Naive thymus-derived CD8-positive, alpha-beta T cell (primary cell): ENCODE measurements at regions not wholly inside any gene's neighbourhood (a gene's known extent, or its start where the extent isn't known, plus 50 kb on each side); places are given as distances from the start of the nearest gene placed in this dataset.

ENCODE experiments used
- ATAC-seq, 2 donors: fragments of 150-1000 bp; cut with Tn5 transposase in 1 of 2; sonication (Bioruptor Pico), chemical (Tn5 transposase) in 1 of 2; 1 replicate in 1 of 2; 2 replicates in 1 of 2; pipeline ENCODE4 v1.10.0; 2021; ENCODE audit warnings: mild to moderate bottlenecking in 2 of 2, moderate library complexity in 2 of 2
- POLR2A ChIA-PET: fragments of 350-600 bp; sonication (Branson Sonifier 250); formaldehyde crosslinking; loops from one replicate; lab custom pipeline; 2021; ENCODE audit warnings: antibody characterized with exemption; lab: Charles Lee
- DNase-seq, 10 donors: peaks; one replicate each; pipeline versions ENCODE4 v3.0.0 to v3.0.0-alpha.2; 2020 to 2022
- H3K27ac Mint-ChIP-seq, 10 donors: one replicate each; pipeline ENCODE4 v1.8.0; 2020 to 2022; ENCODE audit warnings: mild to moderate bottlenecking in 10 of 10, mixed read lengths in 10 of 10, moderate library complexity in 4 of 10, inconsistent platforms in 1 of 10
- H3K27me3 Mint-ChIP-seq, 5 donors: one replicate each; pipeline ENCODE4 v1.8.0; 2021 to 2022; ENCODE audit warnings: mixed read lengths in 5 of 5
- H3K36me3 Mint-ChIP-seq, 3 donors: one replicate each; pipeline ENCODE4 v1.8.0; 2020 to 2022; ENCODE audit warnings: mixed read lengths in 3 of 3, mild to moderate bottlenecking in 2 of 3, inconsistent platforms in 1 of 3
- H3K4me1 Mint-ChIP-seq, 4 donors: one replicate each; pipeline ENCODE4 v1.8.0; 2021 to 2022; ENCODE audit warnings: mixed read lengths in 4 of 4
- H3K4me3 Mint-ChIP-seq, 10 donors: one replicate each; pipeline ENCODE4 v1.8.0; 2020 to 2022; ENCODE audit warnings: mild to moderate bottlenecking in 10 of 10, mixed read lengths in 10 of 10, moderate library complexity in 6 of 10, inconsistent platforms in 1 of 10
- H3K9me3 Mint-ChIP-seq, 9 donors: one replicate each; pipeline ENCODE4 v1.8.0; 2020 to 2022; ENCODE audit warnings: mixed read lengths in 9 of 9, mild to moderate bottlenecking in 3 of 9, inconsistent platforms in 1 of 9, moderate library complexity in 1 of 9

DNA sequence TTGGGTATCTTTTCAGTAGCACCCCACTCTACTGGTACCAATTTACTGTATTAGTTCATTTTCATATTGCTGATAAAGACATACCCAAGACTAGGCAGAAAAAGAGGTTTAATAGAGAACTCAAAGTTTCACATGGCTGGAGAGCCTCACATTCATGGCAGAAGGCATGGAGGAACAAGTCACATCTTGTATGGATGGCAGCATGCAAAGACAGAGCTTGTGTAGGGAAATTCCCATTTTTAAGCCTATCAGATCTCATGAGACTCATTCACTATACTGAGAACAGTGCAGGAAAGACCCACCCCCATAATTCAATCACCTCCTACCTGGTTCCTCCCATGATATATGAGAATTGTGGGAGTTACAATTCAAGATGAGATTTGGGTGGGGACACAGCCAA is 878.6 kb upstream of the ADGRL4 start:
- Mint-ChIP-seq H3K36me3 (peaks cover 0 to 4% (median 0%) of the 10 kb centered on the region in 3 donors), H3K27ac (no peak overlapping the region), H3K9me3 (peaks cover 15 to 42% (median 27%) of the 10 kb centered on the region in 9 donors), H3K4me3 (no peak overlapping the region), H3K4me1 (no peaks in the 10 kb centered on the region), H3K27me3 (no peaks in the 10 kb centered on the region)
- ATAC-seq (no peak), DNase-seq (no peak)
- POLR2A ChIA-PET = no interaction called here

- no peak overlapping the region for H3K27ac Mint-ChIP-seq
- H3K9me3 Mint-ChIP-seq = peaks cover 7 to 69% (median 29%) of the 10 kb centered on the region in 9 donors
- POLR2A ChIA-PET = no interaction called here
- DNase-seq (no peak), ATAC-seq (no peak)
- H3K4me3 Mint-ChIP-seq = no peak overlapping the region
- peaks cover 0 to 2% (median 0%) of the 10 kb centered on the region in 4 donors for H3K4me1 Mint-ChIP-seq
- H3K27me3 Mint-ChIP-seq = no peaks in the 10 kb centered on the region
- peaks cover 0 to 4% (median 0%) of the 10 kb centered on the region in 3 donors for H3K36me3 Mint-ChIP-seq
Measured at GRCh38 chr1:79877086-79877485, 870.6 kb upstream of the ADGRL4 start.

- H3K4me3 Mint-ChIP-seq = no peak overlapping the region
- H3K36me3 Mint-ChIP-seq = peaks cover 0 to 4% (median 0%) of the 10 kb centered on the region in 3 donors
- H3K4me1 Mint-ChIP-seq = peaks cover 0 to 2% (median 0%) of the 10 kb centered on the region in 4 donors
- DNase-seq (no peak), ATAC-seq (no peak)
- H3K9me3 Mint-ChIP-seq = peaks cover 3 to 61% (median 26%) of the 10 kb centered on the region in 9 donors
- POLR2A ChIA-PET = no interaction called here
- H3K27ac Mint-ChIP-seq = no peak overlapping the region
- no peaks in the 10 kb centered on the region for H3K27me3 Mint-ChIP-seq
Measured at GRCh38 chr1:79875187-79875586, 868.7 kb upstream of the ADGRL4 start.

DNA sequence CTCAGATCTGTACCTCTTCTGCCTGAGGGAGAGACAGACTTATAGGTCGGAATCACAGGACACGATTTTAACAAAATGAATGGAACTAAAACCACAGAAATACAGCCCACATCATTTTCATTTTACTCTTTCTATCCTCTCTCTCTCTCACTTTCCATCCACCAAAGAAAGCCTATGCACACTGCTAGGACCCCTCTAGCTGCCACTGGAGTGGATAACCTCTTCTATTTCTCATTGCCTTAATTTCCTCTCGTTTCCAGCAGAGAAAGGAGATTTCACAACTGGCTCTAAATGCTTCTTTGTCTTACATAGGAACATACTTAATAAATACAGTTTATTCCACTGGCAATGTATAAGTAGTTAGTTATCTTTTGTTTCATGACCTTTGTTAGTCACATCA is 867.8 kb upstream of the ADGRL4 start:
- no peak for ATAC-seq
- no peak overlapping the region for H3K27ac Mint-ChIP-seq
- H3K27me3 Mint-ChIP-seq = no peaks in the 10 kb centered on the region
- peaks cover 0 to 2% (median 0%) of the 10 kb centered on the region in 4 donors for H3K4me1 Mint-ChIP-seq
- H3K36me3 Mint-ChIP-seq = peaks cover 0 to 4% (median 0%) of the 10 kb centered on the region in 3 donors
- H3K4me3 Mint-ChIP-seq = no peak overlapping the region
- DNase-seq = no peak
- POLR2A ChIA-PET = no interaction called here
- H3K9me3 Mint-ChIP-seq = peaks cover 3 to 58% (median 21%) of the 10 kb centered on the region in 9 donors

GRCh38 chr1:79859212-79859948 is 852.9 kb upstream of the ADGRL4 start:
- Mint-ChIP-seq H3K27ac (no peak overlapping the region), H3K4me3 (no peak overlapping the region), H3K4me1 (no peaks in the 10 kb centered on the region), H3K9me3 (peaks cover 0 to 35% (median 14%) of the 10 kb centered on the region in 9 donors), H3K36me3 (peaks cover 0 to 4% (median 0%) of the 10 kb centered on the region in 3 donors), H3K27me3 (peaks cover 0 to 3% (median 0%) of the 10 kb centered on the region in 5 donors)
- POLR2A ChIA-PET = no interaction called here
- ATAC-seq (no peak), DNase-seq (no peak)

GRCh38 chr1:79852004-79852403 is 845.5 kb upstream of the ADGRL4 start:
- no peaks in the 10 kb centered on the region for H3K27me3 Mint-ChIP-seq
- POLR2A ChIA-PET = no interaction called here
- H3K4me1 Mint-ChIP-seq = no peaks in the 10 kb centered on the region
- no peak overlapping the region for H3K4me3 Mint-ChIP-seq
- ATAC-seq = no peak
- no peak for DNase-seq
- no peak overlapping the region for H3K27ac Mint-ChIP-seq
- peaks cover 0 to 4% (median 0%) of the 10 kb centered on the region in 3 donors for H3K36me3 Mint-ChIP-seq
- H3K9me3 Mint-ChIP-seq = peaks cover 0 to 25% (median 5%) of the 10 kb centered on the region in 9 donors

GRCh38 chr1:79849388-79849787 is 842.9 kb upstream of the ADGRL4 start:
- DNase-seq = no peak
- no peak overlapping the region for H3K4me3 Mint-ChIP-seq
- ATAC-seq = no peak
- no peaks in the 10 kb centered on the region for H3K27me3 Mint-ChIP-seq
- H3K27ac Mint-ChIP-seq = no peak overlapping the region
- H3K9me3 Mint-ChIP-seq = peaks cover 0 to 9% (median 3%) of the 10 kb centered on the region in 9 donors
- H3K4me1 Mint-ChIP-seq = no peaks in the 10 kb centered on the region
- POLR2A ChIA-PET = no interaction called here
- no peaks in the 10 kb centered on the region for H3K36me3 Mint-ChIP-seq

- POLR2A ChIA-PET = no interaction called here
- Mint-ChIP-seq H3K4me3 (no peak overlapping the region), H3K27ac (no peak overlapping the region), H3K36me3 (no peaks in the 10 kb centered on the region), H3K27me3 (no peaks in the 10 kb centered on the region), H3K9me3 (peaks cover 0 to 9% (median 3%) of the 10 kb centered on the region in 9 donors), H3K4me1 (no peaks in the 10 kb centered on the region)
- no peak for DNase-seq
- no peak for ATAC-seq
Measured at GRCh38 chr1:79848316-79848715, 841.8 kb upstream of the ADGRL4 start.

DNA sequence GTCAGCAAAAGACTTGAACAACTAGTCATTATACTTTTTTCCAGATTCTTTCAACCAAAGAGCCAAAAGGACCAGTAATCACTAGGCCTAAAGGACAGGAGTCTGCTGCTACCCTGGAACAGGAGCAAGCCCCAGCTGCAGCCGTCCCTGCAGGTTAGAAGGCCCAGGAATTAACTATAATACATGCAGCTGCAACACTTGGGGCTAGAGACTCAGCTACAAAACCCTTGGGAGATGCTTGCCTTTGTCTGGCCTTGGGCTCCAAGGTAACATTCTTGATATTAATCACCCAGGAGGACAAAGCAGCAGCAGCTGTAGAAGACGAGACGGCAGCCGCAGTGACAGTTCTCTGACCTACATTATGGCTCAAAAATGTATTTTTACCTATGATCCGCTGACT is 841.2 kb upstream of the ADGRL4 start:
- Mint-ChIP-seq H3K27ac (no peak overlapping the region), H3K36me3 (no peaks in the 10 kb centered on the region), H3K27me3 (no peaks in the 10 kb centered on the region), H3K4me3 (no peak overlapping the region), H3K9me3 (peaks cover 0 to 9% (median 3%) of the 10 kb centered on the region in 9 donors), H3K4me1 (no peaks in the 10 kb centered on the region)
- POLR2A ChIA-PET = no interaction called here
- no peak for ATAC-seq
- no peak for DNase-seq

GRCh38 chr1:79845936-79846335 is 839.4 kb upstream of the ADGRL4 start:
- H3K27ac Mint-ChIP-seq = no peak overlapping the region
- no peaks in the 10 kb centered on the region for H3K4me1 Mint-ChIP-seq
- no peaks in the 10 kb centered on the region for H3K36me3 Mint-ChIP-seq
- H3K9me3 Mint-ChIP-seq = peaks cover 0 to 9% (median 0%) of the 10 kb centered on the region in 9 donors
- POLR2A ChIA-PET = no interaction called here
- no peak for ATAC-seq
- no peak overlapping the region for H3K4me3 Mint-ChIP-seq
- no peak for DNase-seq
- H3K27me3 Mint-ChIP-seq = no peaks in the 10 kb centered on the region

DNA sequence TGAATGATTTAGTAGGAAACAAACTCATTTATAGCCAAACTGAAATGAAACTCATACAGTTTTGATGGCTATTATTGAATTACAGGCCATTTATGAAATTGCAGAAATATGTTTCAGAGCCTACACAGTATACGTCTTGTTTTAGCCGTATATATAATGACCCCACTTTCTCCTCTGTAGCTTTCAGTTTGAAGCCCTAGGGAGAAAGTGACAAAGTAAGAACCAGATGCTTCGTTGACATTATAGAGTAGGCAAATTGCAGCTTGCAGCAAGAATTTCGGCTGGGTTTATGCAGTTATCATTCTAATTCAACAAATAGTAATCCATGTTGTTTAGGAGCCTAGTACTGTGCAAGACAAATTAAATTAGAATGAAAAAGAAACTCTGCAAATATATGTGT is 836.3 kb upstream of the ADGRL4 start:
- H3K4me1 Mint-ChIP-seq = no peaks in the 10 kb centered on the region
- ATAC-seq (no peak), DNase-seq (no peak)
- H3K27ac Mint-ChIP-seq = no peak overlapping the region
- H3K9me3 Mint-ChIP-seq = peaks cover 0 to 7% (median 0%) of the 10 kb centered on the region in 9 donors
- POLR2A ChIA-PET = no interaction called here
- H3K27me3 Mint-ChIP-seq = no peaks in the 10 kb centered on the region
- H3K36me3 Mint-ChIP-seq = no peaks in the 10 kb centered on the region
- no peak overlapping the region for H3K4me3 Mint-ChIP-seq

DNA sequence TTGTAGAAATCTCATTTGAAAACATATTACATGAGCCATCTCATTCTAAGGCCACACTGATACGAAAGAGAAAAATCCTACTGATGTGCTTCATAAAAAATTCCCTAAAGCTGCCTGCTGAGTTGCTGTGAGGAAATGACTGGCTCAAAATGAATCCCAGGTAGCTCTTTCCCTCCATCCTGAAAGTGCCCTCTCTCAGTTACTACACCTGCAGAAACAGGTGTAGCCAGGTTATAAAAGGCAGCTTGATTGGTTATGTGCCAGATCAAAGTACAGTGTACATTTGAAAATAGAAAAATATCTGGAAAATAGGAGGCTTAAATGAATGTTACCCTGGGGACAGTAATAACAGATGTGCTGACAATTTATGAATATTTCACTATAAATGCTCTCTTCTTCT is 833.4 kb upstream of the ADGRL4 start:
- DNase-seq = no peak
- Mint-ChIP-seq H3K4me1 (no peaks in the 10 kb centered on the region), H3K36me3 (no peaks in the 10 kb centered on the region), H3K27me3 (no peaks in the 10 kb centered on the region), H3K9me3 (peaks cover 0 to 8% (median 4%) of the 10 kb centered on the region in 9 donors), H3K27ac (no peak overlapping the region), H3K4me3 (no peak overlapping the region)
- POLR2A ChIA-PET = no interaction called here
- no peak for ATAC-seq

DNA sequence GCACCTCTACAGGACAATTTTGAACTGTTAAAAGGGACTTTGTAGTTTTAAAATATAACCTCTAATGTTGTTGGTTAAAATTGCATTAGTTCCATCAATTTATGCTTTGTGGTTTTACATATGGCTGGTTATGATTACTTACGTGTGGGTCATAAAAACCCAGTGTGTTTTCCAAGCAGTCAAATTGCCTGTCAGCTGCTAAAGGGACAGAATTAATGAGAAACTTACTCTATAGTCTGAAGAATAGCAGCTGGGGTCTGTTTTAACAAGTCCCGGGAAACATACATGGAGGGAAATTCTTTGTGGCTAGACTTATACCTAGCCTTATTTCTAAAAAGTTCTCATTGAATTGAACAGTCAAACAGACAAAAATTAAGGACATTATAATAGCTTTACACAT is 820.9 kb upstream of the ADGRL4 start:
- no peaks in the 10 kb centered on the region for H3K27me3 Mint-ChIP-seq
- ATAC-seq = no peak
- peaks cover 0 to 18% (median 5%) of the 10 kb centered on the region in 9 donors for H3K9me3 Mint-ChIP-seq
- H3K4me3 Mint-ChIP-seq = no peak overlapping the region
- POLR2A ChIA-PET = no interaction called here
- DNase-seq = no peak
- no peaks in the 10 kb centered on the region for H3K4me1 Mint-ChIP-seq
- no peak overlapping the region for H3K27ac Mint-ChIP-seq
- H3K36me3 Mint-ChIP-seq = peaks cover 0 to 5% (median 0%) of the 10 kb centered on the region in 3 donors

- H3K27ac Mint-ChIP-seq = no peak overlapping the region
- H3K27me3 Mint-ChIP-seq = no peaks in the 10 kb centered on the region
- no peak overlapping the region for H3K4me3 Mint-ChIP-seq
- POLR2A ChIA-PET = no interaction called here
- H3K9me3 Mint-ChIP-seq = peaks cover 0 to 24% (median 6%) of the 10 kb centered on the region in 9 donors
- peaks cover 0 to 6% (median 0%) of the 10 kb centered on the region in 3 donors for H3K36me3 Mint-ChIP-seq
- DNase-seq (no peak), ATAC-seq (no peak)
- H3K4me1 Mint-ChIP-seq = no peaks in the 10 kb centered on the region
Measured at GRCh38 chr1:79825551-79825950, 819.0 kb upstream of the ADGRL4 start.
